IMR-90 (cell line): ENCODE measurements at regions not wholly inside any gene's neighbourhood (a gene's known extent, or its start where the extent isn't known, plus 50 kb on each side); places are given as distances from the start of the nearest gene placed in this dataset.
A peak's percentile ranks its signal among the peaks of the same experiment; 100 is the strongest.

Experiments
- ATAC-seq: fragments of 200-7000 bp; cut with Tn5 transposase; 2 replicates; pipeline ENCODE4 v1.9.1; 2020; ENCODE audit warnings: low read depth, mild to moderate bottlenecking, moderate library complexity
- BruUV-seq: library from RNA; stranded (reverse); fragments of 400-500 nt; replicated peaks from 2 replicates; lab custom pipeline; 2021; lab: Mats Ljungman, UMichigan
- CTCF ChIA-PET: fragments of 300-600 bp; formaldehyde crosslinking; extraction: SDS; loops from one replicate; lab custom pipeline; 2021; ENCODE audit warnings: antibody characterized with exemption; lab: Yijun Ruan, JAX
- POLR2A ChIA-PET: fragments of 300-600 bp; sonication (Branson Sonifier 250); formaldehyde crosslinking; loops from one replicate; lab custom pipeline; 2022; ENCODE audit warnings: antibody characterized with exemption; ENCODE audit not compliant: unreplicated experiment; lab: Charles Lee
- DNase-seq: peaks from one replicate; pipeline ENCODE4 v3.0.0; 2013
- H2AFZ ChIP-seq: replicated peaks from 2 replicates; pipeline ENCODE3; 2013; ENCODE audit warnings: low read length, mild to moderate bottlenecking; ENCODE audit not compliant: poor library complexity
- H2AK5ac ChIP-seq: 2 replicates; pipeline ENCODE4 v1.6.1; 2013; ENCODE audit warnings: low read depth, low read length, inconsistent platforms
- H2AK9ac ChIP-seq: replicated peaks from 2 replicates; pipeline ENCODE3; 2013; ENCODE audit warnings: mild to moderate bottlenecking, low read depth, low read length, moderate library complexity; ENCODE audit not compliant: poor library complexity
- H2BK120ac ChIP-seq: 2 replicates; pipeline ENCODE4 v1.6.1; 2013; ENCODE audit warnings: low read depth, low read length, inconsistent platforms
- H2BK15ac ChIP-seq: 3 replicates; pipeline ENCODE4 v1.6.1; 2013; ENCODE audit warnings: low read depth, low read length, inconsistent platforms
- H2BK20ac ChIP-seq: 2 replicates; pipeline ENCODE4 v1.6.1; 2013; ENCODE audit warnings: low read depth, mild to moderate bottlenecking, inconsistent platforms, low read length, moderate library complexity
- H2BK5ac ChIP-seq: 2 replicates; pipeline ENCODE4 v1.6.1; 2013; ENCODE audit warnings: mild to moderate bottlenecking, low read depth, low read length, inconsistent platforms; ENCODE audit not compliant: poor library complexity, severe bottlenecking
- H3K14ac ChIP-seq: replicated peaks from 2 replicates; pipeline ENCODE4 v1.6.1; 2013; ENCODE audit warnings: low read depth, low read length, inconsistent platforms
- H3K18ac ChIP-seq: 2 replicates; pipeline ENCODE4 v1.6.1; 2013; ENCODE audit warnings: low read depth, low read length, control low read depth
- H3K23ac ChIP-seq: 2 replicates; pipeline ENCODE4 v1.6.1; 2013; ENCODE audit warnings: low read depth, low read length, inconsistent platforms
- H3K27ac ChIP-seq: 2 replicates; pipeline ENCODE4 v1.5.1; 2013; ENCODE audit warnings: mild to moderate bottlenecking, control low read depth, low read length; ENCODE audit not compliant: insufficient read depth
- H3K27me3 ChIP-seq: 2 replicates; pipeline ENCODE4 v1.6.1; 2013; ENCODE audit warnings: low read length; ENCODE audit not compliant: control insufficient read depth, insufficient read depth
- H3K36me3 ChIP-seq: 2 replicates; pipeline ENCODE4 v1.6.1; 2013; ENCODE audit warnings: low read length, mixed read lengths; ENCODE audit not compliant: control insufficient read depth, insufficient read depth
- H3K4ac ChIP-seq: 2 replicates; pipeline ENCODE4 v1.6.1; 2013; ENCODE audit warnings: low read depth, low read length, inconsistent platforms
- H3K4me1 ChIP-seq: 2 replicates; pipeline ENCODE4 v1.6.1; 2013; ENCODE audit warnings: low read length, mixed read lengths; ENCODE audit not compliant: control insufficient read depth, insufficient read depth
- H3K4me2 ChIP-seq: 2 replicates; pipeline ENCODE4 v1.6.1; 2013; ENCODE audit warnings: low read depth, mild to moderate bottlenecking, control low read depth, low read length, moderate library complexity
- H3K4me3 ChIP-seq: 2 replicates; pipeline ENCODE4 v1.5.1; 2013; ENCODE audit warnings: low read depth, mild to moderate bottlenecking, control low read depth, low read length, moderate library complexity; ENCODE audit not compliant: insufficient read depth
- H3K56ac ChIP-seq: 2 replicates; pipeline ENCODE4 v1.6.1; 2013; ENCODE audit warnings: low read length, inconsistent platforms; ENCODE audit not compliant: insufficient read depth; ENCODE audit errors: extremely low read depth
- H3K79me1 ChIP-seq, 2 experiments: 2 replicates each; pipeline ENCODE4 v1.6.1; 2013; ENCODE audit warnings: low read length in 2 of 2, inconsistent platforms in 1 of 2, low read depth in 1 of 2
- H3K9ac ChIP-seq: 2 replicates; pipeline ENCODE4 v1.6.1; 2013; ENCODE audit warnings: low read depth, low read length, control low read depth
- H3K9me1 ChIP-seq: 2 replicates; pipeline ENCODE4 v1.6.1; 2013; ENCODE audit warnings: low read length, inconsistent platforms; ENCODE audit not compliant: insufficient read depth
- H3K9me3 ChIP-seq: 2 replicates; pipeline ENCODE4 v1.6.1; 2013; ENCODE audit warnings: low read length; ENCODE audit not compliant: control insufficient read depth, insufficient read depth
- H4K20me1 ChIP-seq: 2 replicates; pipeline ENCODE4 v1.6.1; 2013; ENCODE audit warnings: low read length, inconsistent platforms; ENCODE audit not compliant: insufficient read depth
- H4K5ac ChIP-seq: 2 replicates; pipeline ENCODE4 v1.6.1; 2013; ENCODE audit warnings: mild to moderate bottlenecking, low read depth, low read length, control low read depth
- H4K8ac ChIP-seq, 2 experiments: 2 replicates each; pipeline ENCODE4 v1.6.1; 2013; ENCODE audit warnings: low read depth in 2 of 2, low read length in 2 of 2, control low read depth in 1 of 2, inconsistent platforms in 1 of 2
- H4K91ac ChIP-seq: 2 replicates; pipeline ENCODE4 v1.6.1; 2013; ENCODE audit warnings: low read depth, low read length, inconsistent platforms; ENCODE audit not compliant: insufficient read depth
- CTCF ChIP-seq: conservative IDR thresholded peaks from 2 replicates; pipeline ENCODE4 v1.5.1; 2012; ENCODE audit warnings: mild to moderate bottlenecking, low read depth, low read length, improper control_type of control experiment
- FOS ChIP-seq: fragments of 150-350 bp; IDR thresholded peaks from 2 replicates; pipeline ENCODE4 v1.6.1; 2016; ENCODE audit warnings: low read depth, low read length
- MAFK ChIP-seq: IDR thresholded peaks from 2 replicates; pipeline ENCODE4 v1.6.1; 2012; ENCODE audit warnings: low read depth, low read length, improper control_type of control experiment
- POLR2A ChIP-seq: IDR thresholded peaks from 2 replicates; pipeline ENCODE4 v1.6.1; 2012; ENCODE audit warnings: mild to moderate bottlenecking, low read depth, low read length
- RAD21 ChIP-seq: IDR thresholded peaks from 2 replicates; pipeline ENCODE4 v1.6.1; 2012; ENCODE audit warnings: low read length, improper control_type of control experiment
- SMC3 ChIP-seq: fragments of 150-350 bp; IDR thresholded peaks from 2 replicates; pipeline ENCODE4 v1.6.1; 2016; ENCODE audit warnings: low read depth, mild to moderate bottlenecking, antibody characterized with exemption, low read length, moderate library complexity
- USF2 ChIP-seq: fragments of 150-350 bp; IDR thresholded peaks from 2 replicates; pipeline ENCODE4 v1.6.1; 2017; ENCODE audit warnings: mild to moderate bottlenecking, antibody characterized with exemption, low read length, low read depth
- WGBS, 2 experiments: methylation state at CpG; one replicate each; pipeline versions ENCODE4 v1.1.5 to v1.1.7; 2013; ENCODE audit warnings: missing lambda C conversion rate in 2 of 2; ENCODE audit not compliant: insufficient read length in 1 of 2; ENCODE audit errors: extremely low coverage in 2 of 2; 5-methylcytosine and 5-hydroxymethylcytosine counted together
- dilution Hi-C: fragments of 300-500 bp; cut with HindIII; formaldehyde crosslinking; loops from one replicate; pipeline ENCODE4 v1.14.3; 2018; ENCODE audit warnings: low sequenced_read_pairs; ENCODE audit not compliant: unreplicated experiment
- in situ Hi-C: fragments of 300-500 bp; cut with MboI; formaldehyde crosslinking; loops from 3 replicates; pipeline ENCODE4 v1.14.3; 2019; ENCODE audit warnings: low sequenced_read_pairs, inconsistent platforms, mixed read lengths
- intact Hi-C: fragments of 100-400 bp; cut with micrococcal nuclease; formaldehyde crosslinking; loops from 2 replicates; pipeline ENCODE4 v1.10.0; 2022

DNA sequence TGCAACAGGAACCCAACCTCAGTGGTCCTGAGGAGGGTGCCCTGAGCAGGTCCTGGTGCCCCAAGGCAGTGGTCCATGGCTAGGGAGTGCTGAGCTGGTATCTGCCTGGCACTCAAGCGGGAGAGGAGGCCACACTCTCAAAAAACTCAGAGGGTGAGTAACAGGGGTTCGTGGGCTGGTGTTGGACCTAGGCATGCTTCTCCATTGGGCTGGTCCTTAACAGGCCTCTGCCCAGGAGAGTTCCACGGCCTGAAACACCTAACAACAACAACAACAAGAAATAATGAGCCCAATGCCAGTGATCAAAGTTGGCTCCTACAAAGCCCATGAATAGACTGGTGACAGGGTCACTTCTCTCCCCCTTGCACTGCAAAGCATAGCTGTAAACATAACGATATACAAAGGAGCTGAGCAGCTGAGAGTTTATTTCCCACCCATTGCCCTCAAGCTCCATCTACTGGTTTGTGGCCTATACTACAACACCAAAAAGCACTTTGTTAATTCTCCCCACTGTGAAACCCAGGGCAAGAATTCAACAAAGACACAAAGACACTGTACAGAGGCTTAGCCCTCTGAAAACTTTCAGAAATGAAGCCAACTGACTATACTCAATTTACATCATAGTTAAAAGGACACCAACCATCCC is 736.1 kb upstream of the ADGRL3 start:
- H2BK5ac ChIP-seq = no peak overlapping the region
- in situ Hi-C loops = no loop called here
- no peak overlapping the region for H2BK120ac ChIP-seq
- H2AK5ac ChIP-seq = no peak overlapping the region
- ChIA-PET CTCF (interaction anchor here (0.6 to 1.3 kb wide), 3 partner anchors 21 to 1336 kb away, joined by 3 to 10 read pairs (median 4); no protein-coding TSS in a partner anchor), POLR2A (no interaction called here)
- H2BK15ac ChIP-seq = no peak overlapping the region
- H3K9me3 ChIP-seq = no peaks in the 10 kb centered on the region
- H3K27me3 ChIP-seq = no peaks in the 10 kb centered on the region
- H3K14ac ChIP-seq = no peak overlapping the region
- intact Hi-C loops = no loop called here
- WGBS, 2 experiments = 0% methylated on average over 1 of the region's 4 CpGs; no CpG with 5 or more reads in 1 of the 2 experiments
- H4K5ac ChIP-seq = no peak overlapping the region
- H4K8ac ChIP-seq = no peak overlapping the region
- H3K79me1 ChIP-seq = no peaks in the 10 kb centered on the region
- no peak overlapping the region for H3K18ac ChIP-seq
- no peaks in the 10 kb centered on the region for H4K20me1 ChIP-seq
- H3K27ac ChIP-seq = no peak overlapping the region
- H3K9me1 ChIP-seq = no peaks in the 10 kb centered on the region
- no peak overlapping the region for H3K4ac ChIP-seq
- dilution Hi-C loops = no loop called here
- H3K56ac ChIP-seq = no peak overlapping the region
- H2BK20ac ChIP-seq = no peak overlapping the region
- DNase-seq = no peak
- H3K36me3 ChIP-seq = no peaks in the 10 kb centered on the region
- H2AK9ac ChIP-seq = no peak overlapping the region
- peak overlapping the region; percentile 46 for H3K4me2 ChIP-seq
- peak overlapping the region; percentile 70 for H2AFZ ChIP-seq
- H3K4me1 ChIP-seq = no peaks in the 10 kb centered on the region
- BruUV-seq = no TSS peak
- H3K4me3 ChIP-seq = no peak overlapping the region
- no peak overlapping the region for H4K91ac ChIP-seq
- TF ChIP-seq FOS (no peak), POLR2A (no peak), SMC3 (0 out of 2 replicates have a peak, but pooled peaks have one; percentile 12), CTCF (peak; percentile 37), MAFK (no peak), USF2 (no peak), RAD21 (peak; percentile 18; the same call in 1 of the 2 replicates)
- no peak overlapping the region for H3K9ac ChIP-seq
- ATAC-seq = peak; percentile 71; the same call in 1 of the 2 replicates
- H3K23ac ChIP-seq = no peak overlapping the region
